B cell (primary cell): ENCODE measurements at regions not wholly inside any gene's neighbourhood (a gene's known extent, or its start where the extent isn't known, plus 50 kb on each side); places are given as distances from the start of the nearest gene placed in this dataset.

Experiments
- ATAC-seq: fragments of 200-7000 bp; cut with Tn5 transposase; one replicate; pipeline ENCODE4 v1.10.0; 2021; ENCODE audit warnings: low read depth, mild to moderate bottlenecking, moderate number of reproducible peaks, moderate library complexity
- CTCF ChIA-PET: fragments of 350-600 bp; sonication (Branson Sonifier 250); formaldehyde crosslinking; loops from one replicate; lab custom pipeline; 2021; ENCODE audit warnings: antibody characterized with exemption, inconsistent platforms; lab: Charles Lee
- POLR2A ChIA-PET: fragments of 350-600 bp; sonication (Branson Sonifier 250); formaldehyde crosslinking; loops from one replicate; lab custom pipeline; 2021; ENCODE audit warnings: antibody characterized with exemption; lab: Charles Lee
- DNase-seq: peaks from one replicate; pipeline ENCODE4 v3.0.0; 2013
- H2AFZ ChIP-seq: 2 replicates; pipeline ENCODE4 v1.6.1; 2012; ENCODE audit warnings: mild to moderate bottlenecking, low read depth, low read length; ENCODE audit not compliant: insufficient read depth, poor library complexity, severe bottlenecking
- H3K27ac ChIP-seq, 2 donors: 1 replicate in 1 of 2; 2 replicates in 1 of 2; pipeline ENCODE4 v1.5.1; 2012 to 2013; ENCODE audit warnings: low read length in 2 of 2, mild to moderate bottlenecking in 2 of 2, moderate library complexity in 1 of 2
- H3K27me3 ChIP-seq, 4 experiments: fragments of 200-600 bp in 1 of 4; sonication (generic) in 1 of 4; replicated peaks in 1 of 4; 1 replicate in 2 of 4; 2 replicates in 2 of 4; pipeline versions ENCODE4 v1.6.1 to v1.7.0; 2013 to 2016; ENCODE audit warnings: low read length in 3 of 4, mild to moderate bottlenecking in 2 of 4, mixed read lengths in 1 of 4, moderate library complexity in 1 of 4; ENCODE audit not compliant: insufficient read depth in 4 of 4, control insufficient read depth in 3 of 4; ENCODE audit errors: control extremely low read depth in 1 of 4
- H3K36me3 ChIP-seq, 2 experiments: replicated peaks in 1 of 2; 1 replicate in 1 of 2; 2 replicates in 1 of 2; pipeline versions ENCODE4 v1.6.1 to v1.7.1; 2013; ENCODE audit warnings: low read length in 1 of 2; ENCODE audit not compliant: insufficient read depth in 2 of 2, control insufficient read depth in 1 of 2; ENCODE audit errors: control extremely low read depth in 1 of 2, extremely low read depth in 1 of 2
- H3K4me1 ChIP-seq, 2 donors: fragments of 200-600 bp in 1 of 2; sonication (generic) in 1 of 2; 1 replicate in 1 of 2; 2 replicates in 1 of 2; pipeline versions ENCODE4 v1.5.1 to v1.6.1; 2013 to 2017; ENCODE audit warnings: low read length in 2 of 2; ENCODE audit not compliant: control insufficient read depth in 2 of 2, insufficient read depth in 2 of 2
- H3K4me2 ChIP-seq: replicated peaks from 2 replicates; pipeline ENCODE3; 2012; ENCODE audit warnings: mild to moderate bottlenecking, low read depth, low read length; ENCODE audit not compliant: poor library complexity, severe bottlenecking
- H3K4me3 ChIP-seq, 5 experiments: fragments of 200-600 bp in 1 of 5; sonication (generic) in 1 of 5; 1 replicate in 3 of 5; 2 replicates in 2 of 5; pipeline versions ENCODE4 v1.5.1 to v1.7.0; 2011 to 2016; ENCODE audit warnings: low read length in 4 of 5, mild to moderate bottlenecking in 4 of 5, low read depth in 2 of 5, control low read depth in 1 of 5, moderate library complexity in 1 of 5; ENCODE audit not compliant: insufficient read depth in 1 of 5; ENCODE audit errors: control extremely low read depth in 1 of 5, extremely low read depth in 1 of 5
- H3K79me2 ChIP-seq: fragments of 200-600 bp; sonication (generic); one replicate; pipeline ENCODE4 v1.6.0; 2016; ENCODE audit warnings: low read length; ENCODE audit not compliant: control insufficient read depth, insufficient read depth
- H3K9ac ChIP-seq: fragments of 200-600 bp; sonication (generic); 2 replicates; pipeline ENCODE4 v1.6.1; 2017; ENCODE audit warnings: mild to moderate bottlenecking, low read length, moderate library complexity
- H3K9me3 ChIP-seq, 3 donors: one replicate each; pipeline versions ENCODE4 v1.6.1 to v1.7.1; 2013; ENCODE audit warnings: low read length in 2 of 3; ENCODE audit not compliant: control insufficient read depth in 2 of 3, insufficient read depth in 1 of 3; ENCODE audit errors: control extremely low read depth in 1 of 3
- H4K20me1 ChIP-seq: 2 replicates; pipeline ENCODE4 v1.6.0; 2012; ENCODE audit warnings: mild to moderate bottlenecking, low read length; ENCODE audit not compliant: insufficient read depth, control insufficient read depth, poor library complexity, severe bottlenecking
- H3K27ac Mint-ChIP-seq: one replicate; pipeline ENCODE4 v1.8.0; 2021; ENCODE audit warnings: mixed read lengths
- H3K27me3 Mint-ChIP-seq: one replicate; pipeline ENCODE4 v1.8.0; 2021; ENCODE audit warnings: mixed read lengths
- H3K4me1 Mint-ChIP-seq: one replicate; pipeline ENCODE4 v1.8.0; 2021; ENCODE audit warnings: mixed read lengths
- H3K4me3 Mint-ChIP-seq: one replicate; pipeline ENCODE4 v1.8.0; 2021; ENCODE audit warnings: mixed read lengths
- H3K9me3 Mint-ChIP-seq: one replicate; pipeline ENCODE4 v1.8.0; 2022; ENCODE audit warnings: mixed read lengths; ENCODE audit not compliant: insufficient read depth
- EZH2 ChIP-seq: IDR thresholded peaks from 2 replicates; pipeline ENCODE4 v1.6.1; 2012; ENCODE audit warnings: borderline replicate concordance, low read depth, mild to moderate bottlenecking, moderate library complexity, low read length; ENCODE audit not compliant: insufficient read depth, poor library complexity, severe bottlenecking
- WGBS: methylation state at CpG from one replicate; pipeline ENCODE4 v1.1.5; 2013; ENCODE audit warnings: missing lambda C conversion rate; ENCODE audit not compliant: insufficient coverage; 5-methylcytosine and 5-hydroxymethylcytosine counted together
- intact Hi-C: fragments of 100-400 bp; cut with micrococcal nuclease; formaldehyde crosslinking; loops from one replicate; pipeline ENCODE4 v1.10.0; 2022
- TF ChIP-seq, protein P1 (sequence below): fragments of 200-600 bp; IDR thresholded peaks from one replicate; pipeline ENCODE4 v1.8.0; 2022; ENCODE audit warnings: antibody characterized with exemption, mild to moderate bottlenecking

DNA sequence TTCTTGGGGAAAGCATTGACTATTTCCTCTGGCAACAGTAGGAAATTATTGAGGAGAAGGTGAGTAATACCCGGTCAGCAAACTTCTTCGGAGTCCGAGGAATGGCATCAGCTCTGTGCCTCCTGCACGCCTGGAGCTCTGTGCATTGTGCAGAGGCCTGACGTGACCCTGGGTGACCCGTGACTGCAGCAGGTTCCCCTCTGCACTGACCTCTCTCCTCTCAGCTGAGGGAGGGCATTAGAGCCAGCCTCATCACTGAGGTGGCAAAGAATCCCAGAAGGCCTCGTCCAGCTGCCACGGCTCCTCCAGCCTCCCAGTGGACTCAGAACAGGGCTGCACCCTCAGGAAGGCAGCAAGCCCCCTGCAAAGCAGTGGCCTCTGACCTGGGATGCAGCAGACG lies 502.9 kb downstream of the CD83 start:
- Histone ChIP-seq H3K4me2 (no peak overlapping the region), H3K27ac (no peak overlapping the region), H3K36me3 (no peaks in the 10 kb centered on the region), H2AFZ (no peak overlapping the region), H3K4me1 (peaks cover 16 to 25% of the 10 kb centered on the region in 2 donors), H3K4me3 (no peak overlapping the region), H3K9ac (no peak overlapping the region), H3K9me3 (peaks cover 0 to 11% (median 10%) of the 10 kb centered on the region in 3 donors), H4K20me1 (no peaks in the 10 kb centered on the region), H3K27me3 (no peaks in the 10 kb centered on the region), H3K79me2 (no peaks in the 10 kb centered on the region)
- Mint-ChIP-seq H3K27me3 (no peaks in the 10 kb centered on the region), H3K4me3 (no peak overlapping the region), H3K4me1 (peaks cover 38% of the 10 kb centered on the region), H3K9me3 (no peaks in the 10 kb centered on the region), H3K27ac (no peak overlapping the region)
- intact Hi-C loops = no loop called here
- ChIA-PET POLR2A (interaction anchor here (0.7 to 1.5 kb wide), 2 partner anchors 15 to 1474 kb away, joined by 3 to 5 read pairs; no protein-coding TSS in a partner anchor), CTCF (no interaction called here)
- 95% methylated on average over 9 of the region's 9 CpGs for WGBS
- ATAC-seq (no peak), DNase-seq (no peak)
- TF ChIP-seq, protein P1, sequence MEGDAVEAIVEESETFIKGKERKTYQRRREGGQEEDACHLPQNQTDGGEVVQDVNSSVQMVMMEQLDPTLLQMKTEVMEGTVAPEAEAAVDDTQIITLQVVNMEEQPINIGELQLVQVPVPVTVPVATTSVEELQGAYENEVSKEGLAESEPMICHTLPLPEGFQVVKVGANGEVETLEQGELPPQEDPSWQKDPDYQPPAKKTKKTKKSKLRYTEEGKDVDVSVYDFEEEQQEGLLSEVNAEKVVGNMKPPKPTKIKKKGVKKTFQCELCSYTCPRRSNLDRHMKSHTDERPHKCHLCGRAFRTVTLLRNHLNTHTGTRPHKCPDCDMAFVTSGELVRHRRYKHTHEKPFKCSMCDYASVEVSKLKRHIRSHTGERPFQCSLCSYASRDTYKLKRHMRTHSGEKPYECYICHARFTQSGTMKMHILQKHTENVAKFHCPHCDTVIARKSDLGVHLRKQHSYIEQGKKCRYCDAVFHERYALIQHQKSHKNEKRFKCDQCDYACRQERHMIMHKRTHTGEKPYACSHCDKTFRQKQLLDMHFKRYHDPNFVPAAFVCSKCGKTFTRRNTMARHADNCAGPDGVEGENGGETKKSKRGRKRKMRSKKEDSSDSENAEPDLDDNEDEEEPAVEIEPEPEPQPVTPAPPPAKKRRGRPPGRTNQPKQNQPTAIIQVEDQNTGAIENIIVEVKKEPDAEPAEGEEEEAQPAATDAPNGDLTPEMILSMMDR = no peak
- no peak for TF ChIP-seq EZH2

DNA sequence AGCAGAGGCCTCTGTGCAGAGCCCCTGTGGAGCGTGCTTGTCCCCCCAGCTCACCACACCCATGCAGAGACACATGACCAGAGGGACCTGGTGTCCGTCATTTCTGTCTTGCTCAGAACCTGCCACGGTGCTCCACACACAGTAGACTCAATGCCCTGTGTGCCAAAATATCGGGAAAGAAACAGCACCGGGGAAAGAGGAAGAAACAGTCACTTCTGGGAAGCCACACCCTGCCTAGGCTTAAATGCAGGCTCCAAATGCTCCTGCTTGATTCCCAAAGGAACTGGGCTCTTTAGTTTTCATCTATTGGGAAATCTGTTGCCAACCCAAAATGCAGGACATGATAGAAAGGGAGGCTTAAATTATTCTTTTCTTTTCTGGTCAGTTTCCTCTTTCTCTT lies 503.9 kb downstream of the CD83 start:
- WGBS = 41% methylated on average over 4 of the region's 5 CpGs
- H3K9me3 ChIP-seq = peaks cover 0 to under 1% (median 0%) of the 10 kb centered on the region in 3 donors
- Mint-ChIP-seq H3K4me3 (peak overlapping the region; percentile 14), H3K4me1 (peaks cover 39% of the 10 kb centered on the region), H3K9me3 (no peaks in the 10 kb centered on the region), H3K27me3 (no peaks in the 10 kb centered on the region), H3K27ac (no peak overlapping the region)
- peak overlapping the region; percentile 24 for H2AFZ ChIP-seq
- DNase-seq = no peak
- no peaks in the 10 kb centered on the region for H3K27me3 ChIP-seq
- TF ChIP-seq, protein P1 = no peak
- TF ChIP-seq EZH2 = no peak
- H3K9ac ChIP-seq = no peak overlapping the region
- ATAC-seq = no peak
- no peaks in the 10 kb centered on the region for H3K36me3 ChIP-seq
- no peaks in the 10 kb centered on the region for H3K79me2 ChIP-seq
- no peaks in the 10 kb centered on the region for H4K20me1 ChIP-seq
- H3K27ac ChIP-seq = no peak overlapping the region
- ChIA-PET CTCF (interaction anchor here (0.7 kb wide), 2 partner anchors 708 to 769 kb away, joined by 3 to 4 read pairs; no protein-coding TSS in a partner anchor), POLR2A (interaction anchor here (0.7 to 1.5 kb wide), 2 partner anchors 9 to 16 kb away, joined by 3 to 5 read pairs; no protein-coding TSS in a partner anchor)
- H3K4me1 ChIP-seq = peaks cover 16 to 25% of the 10 kb centered on the region in 2 donors
- intact Hi-C loops = no loop called here
- H3K4me3 ChIP-seq = no peak overlapping the region
- peak overlapping the region; percentile 27 for H3K4me2 ChIP-seq
